ENCODE measurements at regions not wholly inside any gene's neighbourhood (a gene's known extent, or its start where the extent isn't known, plus 50 kb on each side); places are given as distances from the start of the nearest gene placed in this dataset.

DNA sequence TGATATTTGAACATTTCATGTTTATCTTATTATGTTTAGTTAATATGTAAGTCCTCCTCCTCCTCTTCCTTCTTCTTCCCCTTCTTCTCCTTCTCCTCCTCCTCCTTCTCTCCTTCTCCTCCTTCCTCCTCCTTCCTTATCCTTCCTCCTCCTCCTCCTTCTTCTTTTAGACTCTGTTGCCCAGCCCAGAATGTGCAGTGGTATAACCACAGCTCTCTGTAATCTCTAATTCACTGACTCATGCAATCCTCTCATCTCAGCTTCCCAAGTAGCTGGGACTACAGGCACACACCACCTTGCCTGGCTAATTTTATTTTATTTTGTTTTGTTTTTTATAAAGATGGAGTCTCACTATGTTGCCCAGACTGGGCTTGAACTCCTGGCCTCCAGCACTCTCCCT lies 83.4 kb upstream of the ODAD2 start:
- TF ChIP-seq, protein P1, sequence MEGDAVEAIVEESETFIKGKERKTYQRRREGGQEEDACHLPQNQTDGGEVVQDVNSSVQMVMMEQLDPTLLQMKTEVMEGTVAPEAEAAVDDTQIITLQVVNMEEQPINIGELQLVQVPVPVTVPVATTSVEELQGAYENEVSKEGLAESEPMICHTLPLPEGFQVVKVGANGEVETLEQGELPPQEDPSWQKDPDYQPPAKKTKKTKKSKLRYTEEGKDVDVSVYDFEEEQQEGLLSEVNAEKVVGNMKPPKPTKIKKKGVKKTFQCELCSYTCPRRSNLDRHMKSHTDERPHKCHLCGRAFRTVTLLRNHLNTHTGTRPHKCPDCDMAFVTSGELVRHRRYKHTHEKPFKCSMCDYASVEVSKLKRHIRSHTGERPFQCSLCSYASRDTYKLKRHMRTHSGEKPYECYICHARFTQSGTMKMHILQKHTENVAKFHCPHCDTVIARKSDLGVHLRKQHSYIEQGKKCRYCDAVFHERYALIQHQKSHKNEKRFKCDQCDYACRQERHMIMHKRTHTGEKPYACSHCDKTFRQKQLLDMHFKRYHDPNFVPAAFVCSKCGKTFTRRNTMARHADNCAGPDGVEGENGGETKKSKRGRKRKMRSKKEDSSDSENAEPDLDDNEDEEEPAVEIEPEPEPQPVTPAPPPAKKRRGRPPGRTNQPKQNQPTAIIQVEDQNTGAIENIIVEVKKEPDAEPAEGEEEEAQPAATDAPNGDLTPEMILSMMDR (IDR thresholded peaks at IDR 0.05) = no peak
- no peak for TF ChIP-seq ZFX (IDR thresholded peaks at IDR 0.05; ENCODE audit: borderline replicate concordance)

All from 22Rv1 (cell line).